Neural cell (in vitro differentiated cells): ENCODE measurements at regions not wholly inside any gene's neighbourhood (a gene's known extent, or its start where the extent isn't known, plus 50 kb on each side); places are given as distances from the start of the nearest gene placed in this dataset.

Source experiments
- H2AFZ ChIP-seq: fragments of 200-600, 300-800 bp; sonication (generic), shearing (Covaris generic); 2 replicates; pipeline ENCODE4 v1.6.0; 2014; ENCODE audit warnings: low read depth, mild to moderate bottlenecking, antibody characterized with exemption, low read length, moderate library complexity
- H3F3A ChIP-seq: fragments of 200-600 bp; shearing (Covaris generic); 2 replicates; pipeline ENCODE4 v1.6.1; 2016; ENCODE audit warnings: mild to moderate bottlenecking, moderate library complexity, mixed read lengths, antibody characterized with exemption, low read length; ENCODE audit not compliant: insufficient read depth, poor library complexity, severe bottlenecking
- H3K27ac ChIP-seq: fragments of 200-600, 300-800 bp; sonication (generic), shearing (Covaris generic); 2 replicates; pipeline ENCODE4 v1.5.1; 2014; ENCODE audit warnings: mild to moderate bottlenecking, low read length, moderate library complexity
- H3K27me3 ChIP-seq: fragments of 300-800, 200-600 bp; sonication (generic), shearing (Covaris generic); 2 replicates; pipeline ENCODE4 v1.6.0; 2014; ENCODE audit warnings: mild to moderate bottlenecking, low read depth, low read length, moderate library complexity; ENCODE audit not compliant: insufficient read depth
- H3K36me3 ChIP-seq: fragments of 300-800, 200-600 bp; sonication (generic), shearing (Covaris generic); 2 replicates; pipeline ENCODE4 v1.5.1; 2014; ENCODE audit warnings: mild to moderate bottlenecking, antibody characterized with exemption, low read length, moderate library complexity; ENCODE audit not compliant: insufficient read depth
- H3K4me2 ChIP-seq: fragments of 300-800, 200-600 bp; sonication (generic), shearing (Covaris generic); 2 replicates; pipeline ENCODE4 v1.6.0; 2014; ENCODE audit warnings: mild to moderate bottlenecking, low read length
- H3K4me3 ChIP-seq: fragments of 300-800, 200-600 bp; sonication (generic), shearing (Covaris generic); 2 replicates; pipeline ENCODE4 v1.5.1; 2014; ENCODE audit warnings: mild to moderate bottlenecking, low read length, moderate library complexity
- H3K79me2 ChIP-seq: fragments of 200-600 bp; shearing (Covaris generic); replicated peaks from 2 replicates; pipeline ENCODE4 v1.6.0; 2014; ENCODE audit warnings: mild to moderate bottlenecking, low read length, moderate library complexity; ENCODE audit not compliant: insufficient read depth
- H3K9ac ChIP-seq: fragments of 300-800, 200-600 bp; sonication (generic), shearing (Covaris generic); 2 replicates; pipeline ENCODE4 v1.6.1; 2016; ENCODE audit warnings: mild to moderate bottlenecking, low read length, mixed read lengths
- H3K9me2 ChIP-seq: fragments of 200-600 bp; shearing (Covaris generic); 2 replicates; pipeline ENCODE4 v1.6.1; 2016; ENCODE audit warnings: mild to moderate bottlenecking, low read length, mixed read lengths; ENCODE audit not compliant: insufficient read depth
- H3K9me3 ChIP-seq: fragments of 200-600, 300-800 bp; sonication (generic), shearing (Covaris generic); 2 replicates; pipeline ENCODE4 v1.6.1; 2016; ENCODE audit warnings: mild to moderate bottlenecking, mixed run types, low read length, moderate library complexity, mixed read lengths
- H4K20me1 ChIP-seq: fragments of 200-600 bp; shearing (Covaris generic); 2 replicates; pipeline ENCODE4 v1.6.1; 2016; ENCODE audit warnings: mild to moderate bottlenecking, mixed run types; ENCODE audit not compliant: insufficient read depth
- CTCF ChIP-seq: fragments of 450-650 bp; IDR thresholded peaks from 2 replicates; pipeline ENCODE4 v1.5.1; 2014; ENCODE audit warnings: antibody characterized with exemption, mild to moderate bottlenecking, moderate library complexity; ENCODE audit not compliant: poor library complexity, severe bottlenecking
- EP300 ChIP-seq: fragments of 450-650 bp; conservative IDR thresholded peaks from 2 replicates; pipeline ENCODE4 v1.6.1; 2014; ENCODE audit warnings: antibody characterized with exemption, mild to moderate bottlenecking, moderate library complexity; ENCODE audit not compliant: poor library complexity, severe bottlenecking
- EZH2 ChIP-seq: fragments of 200-600, 300-800 bp; shearing (Covaris generic), sonication (generic); IDR thresholded peaks from 2 replicates; pipeline ENCODE4 v1.6.1; 2014; ENCODE audit warnings: antibody characterized with exemption, low read length, borderline replicate concordance, mild to moderate bottlenecking; ENCODE audit not compliant: insufficient read depth, poor library complexity, severe bottlenecking
- MXI1 ChIP-seq: fragments of 450-650 bp; conservative IDR thresholded peaks from 2 replicates; pipeline ENCODE4 v1.6.1; 2014; ENCODE audit warnings: antibody characterized with exemption, mild to moderate bottlenecking; ENCODE audit not compliant: poor library complexity, severe bottlenecking
- POLR2AphosphoS5 ChIP-seq: IDR thresholded peaks from 2 replicates; pipeline ENCODE4 v1.6.1; 2012
- RAD21 ChIP-seq: fragments of 450-650 bp; conservative IDR thresholded peaks from 2 replicates; pipeline ENCODE4 v1.6.1; 2014; ENCODE audit warnings: antibody characterized with exemption, mild to moderate bottlenecking, moderate library complexity
- REST ChIP-seq: IDR thresholded peaks from 2 replicates; pipeline ENCODE4 v1.6.1; 2012; ENCODE audit warnings: borderline replicate concordance
- SMC3 ChIP-seq: fragments of 450-650 bp; conservative IDR thresholded peaks from 2 replicates; pipeline ENCODE4 v1.6.1; 2014; ENCODE audit warnings: antibody characterized with exemption, mild to moderate bottlenecking, moderate library complexity; ENCODE audit not compliant: poor library complexity
- TAF1 ChIP-seq: IDR thresholded peaks from 2 replicates; pipeline ENCODE4 v1.6.1; 2012; ENCODE audit warnings: low read depth

- no peaks in the 10 kb centered on the region for H3K79me2 ChIP-seq
- no peak overlapping the region for H3K9ac ChIP-seq
- H3K27ac ChIP-seq: no peak overlapping the region
- H3K36me3 ChIP-seq: no peaks in the 10 kb centered on the region
- no peak overlapping the region for H3K4me2 ChIP-seq
- no peaks in the 10 kb centered on the region for H3K9me2 ChIP-seq
- H3K27me3 ChIP-seq: no peaks in the 10 kb centered on the region
- TF ChIP-seq SMC3: no peak
- TF ChIP-seq CTCF: no peak
- TF ChIP-seq REST: no peak
- TF ChIP-seq TAF1: no peak
- no peak for TF ChIP-seq POLR2AphosphoS5
- no peak for TF ChIP-seq EZH2
- no peak for TF ChIP-seq MXI1
- no peak for TF ChIP-seq RAD21
- TF ChIP-seq EP300: no peak
- no peak overlapping the region for H3K4me3 ChIP-seq
- H3K9me3 ChIP-seq: no peaks in the 10 kb centered on the region
- H2AFZ ChIP-seq: no peak overlapping the region
- no peaks in the 10 kb centered on the region for H3F3A ChIP-seq
- H4K20me1 ChIP-seq: no peaks in the 10 kb centered on the region
Measured at GRCh38 chr20:39632176-39632575, 670.0 kb downstream of the DHX35 start.

- H3F3A ChIP-seq: no peaks in the 10 kb centered on the region
- H3K9me3 ChIP-seq: no peaks in the 10 kb centered on the region
- TF ChIP-seq MXI1 (no peak), EZH2 (no peak), EP300 (no peak), POLR2AphosphoS5 (no peak), RAD21 (no peak), REST (no peak), TAF1 (no peak)
- H2AFZ ChIP-seq: no peak overlapping the region
- H4K20me1 ChIP-seq: no peaks in the 10 kb centered on the region
- no peaks in the 10 kb centered on the region for H3K9me2 ChIP-seq
- no peaks in the 10 kb centered on the region for H3K27me3 ChIP-seq
- no peaks in the 10 kb centered on the region for H3K36me3 ChIP-seq
- no peaks in the 10 kb centered on the region for H3K79me2 ChIP-seq
- no peak overlapping the region for H3K4me2 ChIP-seq
- H3K9ac ChIP-seq: no peak overlapping the region
- H3K4me3 ChIP-seq: no peak overlapping the region
- H3K27ac ChIP-seq: no peak overlapping the region
Measured at GRCh38 chr20:39631557-39631956, 669.4 kb downstream of the DHX35 start.
